ENCODE measurements at regions not wholly inside any gene's neighbourhood (a gene's known extent, or its start where the extent isn't known, plus 50 kb on each side); places are given as distances from the start of the nearest gene placed in this dataset.

DNA sequence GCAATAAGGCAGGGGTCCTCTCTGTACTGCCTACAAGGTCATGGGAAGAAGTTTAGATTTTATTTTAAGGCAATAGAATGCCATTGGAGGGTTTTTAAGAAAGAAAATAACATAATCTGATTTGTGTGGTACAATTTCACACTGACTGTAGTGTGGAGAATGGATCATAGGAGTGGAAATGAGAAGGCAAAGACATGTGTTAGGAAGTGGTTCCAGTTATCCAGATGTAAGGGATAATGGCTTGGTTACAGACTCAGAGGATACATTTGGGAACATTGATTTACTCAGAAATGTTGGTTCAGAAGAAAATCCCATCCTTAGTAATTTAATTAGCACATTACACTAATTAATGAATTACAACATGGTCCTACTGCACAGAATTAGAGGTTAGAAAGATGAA is 788.2 kb downstream of the SLITRK5 start:
- intact Hi-C loops (cut with DNase I), result no loop called here
- TF ChIP-seq EP300 (IDR thresholded peaks at IDR 0.05) (no peak), POLR2A (IDR thresholded peaks at IDR 0.05) (no peak)
- TF ChIP-seq, protein P1, sequence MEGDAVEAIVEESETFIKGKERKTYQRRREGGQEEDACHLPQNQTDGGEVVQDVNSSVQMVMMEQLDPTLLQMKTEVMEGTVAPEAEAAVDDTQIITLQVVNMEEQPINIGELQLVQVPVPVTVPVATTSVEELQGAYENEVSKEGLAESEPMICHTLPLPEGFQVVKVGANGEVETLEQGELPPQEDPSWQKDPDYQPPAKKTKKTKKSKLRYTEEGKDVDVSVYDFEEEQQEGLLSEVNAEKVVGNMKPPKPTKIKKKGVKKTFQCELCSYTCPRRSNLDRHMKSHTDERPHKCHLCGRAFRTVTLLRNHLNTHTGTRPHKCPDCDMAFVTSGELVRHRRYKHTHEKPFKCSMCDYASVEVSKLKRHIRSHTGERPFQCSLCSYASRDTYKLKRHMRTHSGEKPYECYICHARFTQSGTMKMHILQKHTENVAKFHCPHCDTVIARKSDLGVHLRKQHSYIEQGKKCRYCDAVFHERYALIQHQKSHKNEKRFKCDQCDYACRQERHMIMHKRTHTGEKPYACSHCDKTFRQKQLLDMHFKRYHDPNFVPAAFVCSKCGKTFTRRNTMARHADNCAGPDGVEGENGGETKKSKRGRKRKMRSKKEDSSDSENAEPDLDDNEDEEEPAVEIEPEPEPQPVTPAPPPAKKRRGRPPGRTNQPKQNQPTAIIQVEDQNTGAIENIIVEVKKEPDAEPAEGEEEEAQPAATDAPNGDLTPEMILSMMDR (IDR thresholded peaks at IDR 0.05), result no peak
- no peaks in the 10 kb centered on the region for H3K4me1 ChIP-seq (ENCODE audit: insufficient read depth)
- H3K27me3 ChIP-seq, result no peaks in the 10 kb centered on the region
- no peaks in the 10 kb centered on the region for H3K36me3 ChIP-seq
- H3K9me3 ChIP-seq, result no peaks in the 10 kb centered on the region
- no peak overlapping the region for H3K4me3 ChIP-seq
- DNase-seq, result no peak
- no peak overlapping the region for H3K27ac ChIP-seq

DNA sequence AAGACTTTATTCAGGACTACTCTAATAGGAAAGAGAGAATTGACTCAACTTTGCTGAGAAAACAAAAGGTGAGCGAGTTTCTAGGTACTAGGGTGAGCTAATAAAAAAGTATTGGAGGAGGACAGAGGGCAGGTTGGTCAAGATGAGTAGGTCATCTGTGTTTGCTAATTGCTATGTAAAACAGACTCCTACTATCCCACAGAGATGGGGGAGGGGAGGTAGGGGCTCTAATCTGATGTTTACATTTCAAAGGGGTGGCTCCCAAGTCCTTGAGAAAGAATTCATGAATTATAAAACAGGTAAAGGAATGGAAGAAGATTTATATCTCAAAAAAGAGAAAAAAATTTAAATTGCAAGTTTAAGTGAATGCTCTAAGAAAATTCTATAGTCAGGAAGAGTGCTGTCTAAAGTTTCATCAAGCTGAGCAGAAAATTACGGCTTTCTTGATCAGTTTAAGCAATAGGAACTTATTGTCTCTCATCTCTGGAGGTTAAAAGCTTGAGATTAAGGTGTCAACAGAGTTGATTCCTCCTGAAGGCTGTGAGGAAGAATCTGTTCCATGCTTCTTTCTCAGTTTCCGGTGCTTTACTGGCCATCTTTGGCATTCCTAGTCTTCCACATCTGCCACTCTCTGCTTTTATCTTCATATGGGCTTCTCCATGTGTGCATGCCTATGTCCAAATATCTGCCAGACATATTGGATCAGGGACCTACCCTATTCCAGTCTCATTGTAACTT is 790.3 kb downstream of the SLITRK5 start:
- no peak for DNase-seq
- TF ChIP-seq POLR2A (IDR thresholded peaks at IDR 0.05), result no peak
- no peaks in the 10 kb centered on the region for H3K9me3 ChIP-seq
- 83 to 88% (median 84%) methylated on average over 3 of the region's 3 CpGs for WGBS, 3 donors
- H3K4me1 ChIP-seq (ENCODE audit: insufficient read depth), result no peaks in the 10 kb centered on the region
- no peak overlapping the region for H3K4me3 ChIP-seq
- intact Hi-C loops (cut with DNase I), result no loop called here
- no peaks in the 10 kb centered on the region for H3K27me3 ChIP-seq
- H3K27ac ChIP-seq, result no peak overlapping the region
- H3K36me3 ChIP-seq, result no peaks in the 10 kb centered on the region

DNA sequence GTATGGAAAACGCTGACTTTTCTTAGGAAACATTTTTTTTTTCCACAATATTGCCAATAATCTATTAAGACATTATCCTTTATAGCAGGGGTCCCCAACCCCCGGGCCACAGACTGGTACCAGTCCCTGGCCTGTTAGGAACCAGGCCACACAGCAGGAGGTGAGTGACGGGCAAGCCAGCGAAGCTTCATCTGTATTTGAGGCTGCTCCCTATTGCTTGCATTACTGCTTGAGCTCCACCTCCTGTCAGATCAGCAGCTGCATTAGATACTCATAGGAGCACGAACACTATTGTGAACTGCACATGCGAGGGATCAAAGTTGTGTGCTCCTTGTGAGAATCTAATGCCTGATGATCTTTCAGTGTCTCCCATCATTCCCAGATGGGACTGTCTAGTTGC is 793.7 kb downstream of the SLITRK5 start:
- H3K27ac ChIP-seq, result no peak overlapping the region
- no peaks in the 10 kb centered on the region for H3K27me3 ChIP-seq
- 74 to 77% (median 74%) methylated on average over 6 of the region's 6 CpGs for WGBS, 3 donors
- H3K4me1 ChIP-seq (ENCODE audit: insufficient read depth), result no peaks in the 10 kb centered on the region
- no peaks in the 10 kb centered on the region for H3K9me3 ChIP-seq
- DNase-seq, result no peak
- no peak overlapping the region for H3K4me3 ChIP-seq
- intact Hi-C loops (cut with DNase I), result no loop called here
- no peaks in the 10 kb centered on the region for H3K36me3 ChIP-seq
- no peak for TF ChIP-seq EP300 (IDR thresholded peaks at IDR 0.05)
- TF ChIP-seq POLR2A (IDR thresholded peaks at IDR 0.05), result no peak
- TF ChIP-seq, protein P1 (IDR thresholded peaks at IDR 0.05), result no peak

DNA sequence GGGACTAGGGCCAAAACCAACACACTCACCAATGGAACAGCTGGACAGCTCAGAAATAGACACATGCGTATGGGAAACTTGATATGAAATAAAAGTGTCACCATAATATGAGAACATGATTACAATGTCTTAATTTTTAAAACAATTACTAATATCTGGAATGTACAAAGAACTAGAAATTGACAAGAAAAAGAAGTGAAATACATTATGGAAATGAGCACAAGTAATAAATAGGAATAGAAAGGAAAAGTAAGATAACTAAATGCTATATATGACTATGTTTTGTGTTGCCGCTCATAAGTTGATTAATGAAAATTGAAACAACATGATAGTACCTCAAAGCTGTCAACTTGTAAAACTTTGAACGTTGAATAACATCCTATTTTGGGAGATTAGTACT is 801.1 kb downstream of the SLITRK5 start:
- H3K9me3 ChIP-seq, result no peaks in the 10 kb centered on the region
- no peak overlapping the region for H3K4me3 ChIP-seq
- WGBS, 3 donors, result 61 to 70% (median 68%) methylated on average over 3 of the region's 3 CpGs
- no peaks in the 10 kb centered on the region for H3K36me3 ChIP-seq
- no peaks in the 10 kb centered on the region for H3K27me3 ChIP-seq
- no peak overlapping the region for H3K27ac ChIP-seq
- H3K4me1 ChIP-seq (ENCODE audit: insufficient read depth), result no peaks in the 10 kb centered on the region
- DNase-seq, result no peak
- intact Hi-C loops (cut with DNase I), result no loop called here
- TF ChIP-seq, protein P1 (IDR thresholded peaks at IDR 0.05), result no peak
- TF ChIP-seq EP300 (IDR thresholded peaks at IDR 0.05) (no peak), POLR2A (IDR thresholded peaks at IDR 0.05) (no peak)

DNA sequence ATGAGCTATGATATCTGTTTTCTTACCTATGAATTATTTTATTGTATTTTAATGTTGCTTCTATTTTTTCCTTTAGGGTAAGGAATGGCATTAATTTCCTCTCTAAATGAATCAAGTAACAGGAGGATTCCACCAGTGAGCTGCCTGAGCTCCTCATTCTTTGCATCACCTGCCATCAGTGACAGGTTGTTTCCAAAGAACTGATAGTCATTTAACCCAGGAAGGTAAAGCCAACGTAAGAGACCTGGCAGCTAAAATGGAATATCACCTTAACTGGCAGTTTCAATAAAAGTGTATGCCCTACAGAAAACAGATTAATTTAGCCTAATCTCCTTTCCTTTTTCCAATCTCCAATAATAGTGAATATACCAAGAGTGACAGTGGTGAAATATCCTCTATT is 812.0 kb downstream of the SLITRK5 start:
- Histone ChIP-seq H3K36me3 (no peaks in the 10 kb centered on the region), H3K27ac (no peak overlapping the region), H3K4me3 (no peak overlapping the region), H3K4me1 (ENCODE audit: insufficient read depth) (no peaks in the 10 kb centered on the region), H3K27me3 (no peaks in the 10 kb centered on the region), H3K9me3 (no peaks in the 10 kb centered on the region)
- DNase-seq, result no peak
- 81 to 85% (median 81%) methylated on average over 1 of the region's 1 CpG for WGBS, 3 donors
- intact Hi-C loops (cut with DNase I), result no loop called here
- TF ChIP-seq POLR2A (IDR thresholded peaks at IDR 0.05) (no peak), EP300 (IDR thresholded peaks at IDR 0.05) (no peak)
- TF ChIP-seq, protein P1 (IDR thresholded peaks at IDR 0.05), result no peak

Measured in ovary (tissue), 7 donors.